ENCODE measurements at regions not wholly inside any gene's neighbourhood (a gene's known extent, or its start where the extent isn't known, plus 50 kb on each side); places are given as distances from the start of the nearest gene placed in this dataset.

DNA sequence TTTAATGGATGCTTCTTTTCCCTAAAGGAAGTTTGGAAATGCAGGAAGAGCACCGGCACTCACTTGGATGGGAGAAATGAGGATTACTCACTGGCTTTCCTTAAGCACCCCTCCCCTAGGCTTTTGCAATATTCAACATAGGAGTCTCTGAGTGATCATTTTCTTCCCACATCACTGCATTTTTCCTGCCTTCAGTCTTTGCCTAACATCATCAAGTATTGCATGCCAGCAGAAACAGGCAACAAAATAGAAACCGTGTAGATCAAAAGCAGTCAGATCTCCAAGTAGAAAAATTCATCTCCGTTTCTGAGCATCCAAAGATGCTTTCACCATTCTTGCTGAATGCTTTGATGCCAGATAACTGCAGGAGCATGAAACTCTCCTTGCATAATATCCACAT lies 119.9 kb downstream of the ADCYAP1R1 start:
- DNase-seq: no peak

DNA sequence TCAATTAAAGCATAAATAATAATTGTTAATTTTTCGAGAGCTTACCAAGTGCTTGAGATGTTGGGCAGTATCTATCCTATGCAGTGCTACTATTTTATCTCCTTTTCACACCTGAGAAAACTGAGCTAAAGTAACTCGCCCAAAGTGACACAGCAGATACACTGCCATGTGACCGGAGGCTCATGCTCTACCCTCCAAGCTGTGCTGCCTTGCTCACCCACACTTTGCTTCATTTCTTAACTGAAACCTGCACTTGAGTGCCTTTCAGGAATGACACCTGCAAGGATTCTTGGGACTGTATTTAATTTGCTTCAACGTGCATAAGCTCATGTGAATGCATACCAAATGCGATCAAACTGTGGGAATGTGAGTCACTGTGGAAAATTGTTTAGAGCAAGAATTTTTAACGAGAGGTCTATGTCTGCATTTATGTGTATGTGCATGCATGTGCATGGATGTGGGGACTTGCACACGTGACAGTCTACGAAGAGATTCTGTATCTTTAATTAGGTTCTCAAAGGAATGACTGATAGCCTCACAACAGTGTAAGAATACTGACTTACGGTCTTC lies 119.2 kb downstream of the ADCYAP1R1 start:
- no peak for DNase-seq

Data from inflammatory macrophage treated with lipopolysaccharide for 4 hours (primary cell).